ENCODE measurements at regions not wholly inside any gene's neighbourhood (a gene's known extent, or its start where the extent isn't known, plus 50 kb on each side); places are given as distances from the start of the nearest gene placed in this dataset.

DNA sequence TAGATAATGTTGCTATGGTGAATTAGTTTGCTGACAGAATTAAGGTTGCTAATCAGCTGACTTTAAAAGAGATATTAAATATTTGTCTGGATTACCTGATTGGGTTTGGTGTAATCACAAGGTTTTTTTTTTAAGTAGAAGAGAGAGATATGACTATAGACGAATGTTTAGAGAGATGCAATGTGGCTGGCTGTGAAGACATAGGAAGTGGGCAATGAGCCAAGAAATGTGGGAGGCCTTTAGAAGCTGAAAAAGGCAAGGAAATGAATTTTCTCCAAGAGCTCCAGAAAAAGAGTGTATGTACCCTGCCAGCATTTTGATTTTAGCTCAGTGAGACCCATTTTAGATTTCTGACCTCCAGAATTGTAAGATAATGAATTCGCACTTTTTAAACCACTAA is 598.3 kb downstream of the PKHD1 start:
- TF ChIP-seq, protein P1, sequence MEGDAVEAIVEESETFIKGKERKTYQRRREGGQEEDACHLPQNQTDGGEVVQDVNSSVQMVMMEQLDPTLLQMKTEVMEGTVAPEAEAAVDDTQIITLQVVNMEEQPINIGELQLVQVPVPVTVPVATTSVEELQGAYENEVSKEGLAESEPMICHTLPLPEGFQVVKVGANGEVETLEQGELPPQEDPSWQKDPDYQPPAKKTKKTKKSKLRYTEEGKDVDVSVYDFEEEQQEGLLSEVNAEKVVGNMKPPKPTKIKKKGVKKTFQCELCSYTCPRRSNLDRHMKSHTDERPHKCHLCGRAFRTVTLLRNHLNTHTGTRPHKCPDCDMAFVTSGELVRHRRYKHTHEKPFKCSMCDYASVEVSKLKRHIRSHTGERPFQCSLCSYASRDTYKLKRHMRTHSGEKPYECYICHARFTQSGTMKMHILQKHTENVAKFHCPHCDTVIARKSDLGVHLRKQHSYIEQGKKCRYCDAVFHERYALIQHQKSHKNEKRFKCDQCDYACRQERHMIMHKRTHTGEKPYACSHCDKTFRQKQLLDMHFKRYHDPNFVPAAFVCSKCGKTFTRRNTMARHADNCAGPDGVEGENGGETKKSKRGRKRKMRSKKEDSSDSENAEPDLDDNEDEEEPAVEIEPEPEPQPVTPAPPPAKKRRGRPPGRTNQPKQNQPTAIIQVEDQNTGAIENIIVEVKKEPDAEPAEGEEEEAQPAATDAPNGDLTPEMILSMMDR (conservative IDR thresholded peaks at IDR 0.05; ENCODE audit: low read depth in 2 of 2) = no peak
- no peak for TF ChIP-seq EZH2phosphoT487 (IDR thresholded peaks at IDR 0.05; ENCODE audit: unreplicated experiment)
- TF ChIP-seq ZNF331 (CRISPR knock-in tag; IDR thresholded peaks at IDR 0.05; ENCODE audit: low read depth) = no peak
- TF ChIP-seq POLR2AphosphoS5 (IDR thresholded peaks at IDR 0.05; ENCODE audit: low read depth) = no peak
